ENCODE measurements at regions not wholly inside any gene's neighbourhood (a gene's known extent, or its start where the extent isn't known, plus 50 kb on each side); places are given as distances from the start of the nearest gene placed in this dataset.

GRCh38 chr22:27625769-27626674 lies 175.5 kb downstream of the MN1 start:
- TF ChIP-seq CTCF (IDR thresholded peaks at IDR 0.05) (no peak), EZH2 (IDR thresholded peaks at IDR 0.05; ENCODE audit: borderline replicate concordance, insufficient read depth, low read depth, low read length, poor library complexity, severe bottlenecking) (no peak)
